Prostate gland (tissue), 2 donors: ENCODE measurements at regions not wholly inside any gene's neighbourhood (a gene's known extent, or its start where the extent isn't known, plus 50 kb on each side); places are given as distances from the start of the nearest gene placed in this dataset.

Experiments
- POLR2A ChIP-seq: fragments of 450-650 bp; IDR thresholded peaks from one replicate; pipeline ENCODE4 v1.6.1; 2016; ENCODE audit warnings: antibody characterized with exemption, mild to moderate bottlenecking
- POLR2AphosphoS5 ChIP-seq: sonication (generic); formaldehyde crosslinking; IDR thresholded peaks from one replicate; pipeline ENCODE4 v1.6.1; 2017; ENCODE audit warnings: antibody characterized with exemption
- TF ChIP-seq, protein P1 (sequence below), 4 experiments: fragments of 200-600 bp in 2 of 4; fragments of 450-650 bp in 2 of 4; sonication (generic) in 2 of 4; IDR thresholded peaks; 1 replicate in 3 of 4; 2 replicates in 1 of 4; pipeline ENCODE4 v1.5.1; 2016 to 2019; ENCODE audit warnings: antibody characterized with exemption in 4 of 4, mild to moderate bottlenecking in 2 of 4, moderate library complexity in 2 of 4

DNA sequence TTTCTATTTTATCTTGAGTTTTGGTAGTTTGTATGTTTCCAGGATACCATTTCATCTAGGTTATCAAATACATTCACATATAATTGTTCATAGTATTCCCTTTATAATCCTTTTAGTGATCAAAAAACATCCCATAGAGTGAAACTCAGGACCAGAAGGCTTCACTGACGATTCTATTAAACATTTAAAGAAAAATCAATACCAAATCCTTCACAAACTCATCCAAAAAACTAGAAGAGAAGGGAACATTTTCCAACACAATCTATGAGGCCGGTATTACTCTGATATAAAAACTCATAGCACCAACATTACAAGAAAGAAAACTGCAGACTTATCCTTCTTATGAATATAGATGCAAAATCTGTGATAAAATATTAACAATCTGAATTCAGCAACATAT lies 203.4 kb downstream of the ANKRD50 start:
- TF ChIP-seq, protein P1, sequence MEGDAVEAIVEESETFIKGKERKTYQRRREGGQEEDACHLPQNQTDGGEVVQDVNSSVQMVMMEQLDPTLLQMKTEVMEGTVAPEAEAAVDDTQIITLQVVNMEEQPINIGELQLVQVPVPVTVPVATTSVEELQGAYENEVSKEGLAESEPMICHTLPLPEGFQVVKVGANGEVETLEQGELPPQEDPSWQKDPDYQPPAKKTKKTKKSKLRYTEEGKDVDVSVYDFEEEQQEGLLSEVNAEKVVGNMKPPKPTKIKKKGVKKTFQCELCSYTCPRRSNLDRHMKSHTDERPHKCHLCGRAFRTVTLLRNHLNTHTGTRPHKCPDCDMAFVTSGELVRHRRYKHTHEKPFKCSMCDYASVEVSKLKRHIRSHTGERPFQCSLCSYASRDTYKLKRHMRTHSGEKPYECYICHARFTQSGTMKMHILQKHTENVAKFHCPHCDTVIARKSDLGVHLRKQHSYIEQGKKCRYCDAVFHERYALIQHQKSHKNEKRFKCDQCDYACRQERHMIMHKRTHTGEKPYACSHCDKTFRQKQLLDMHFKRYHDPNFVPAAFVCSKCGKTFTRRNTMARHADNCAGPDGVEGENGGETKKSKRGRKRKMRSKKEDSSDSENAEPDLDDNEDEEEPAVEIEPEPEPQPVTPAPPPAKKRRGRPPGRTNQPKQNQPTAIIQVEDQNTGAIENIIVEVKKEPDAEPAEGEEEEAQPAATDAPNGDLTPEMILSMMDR (IDR thresholded peaks at IDR 0.05), result no peak
- TF ChIP-seq POLR2A (no peak), POLR2AphosphoS5 (no peak)
